Upper lobe of right lung (tissue), 1 donor: ENCODE measurements at regions not wholly inside any gene's neighbourhood (a gene's known extent, or its start where the extent isn't known, plus 50 kb on each side); places are given as distances from the start of the nearest gene placed in this dataset.

Experiments
- ATAC-seq: fragments of 200-7000 bp; cut with Tn5 transposase; one replicate; pipeline ENCODE4 v1.9.1; 2020; ENCODE audit warnings: mild to moderate bottlenecking, moderate library complexity
- DNase-seq: peaks from one replicate; pipeline ENCODE4 v3.0.0-alpha.2; 2020
- H3K27ac ChIP-seq: fragments of 200-600 bp; one replicate; pipeline ENCODE4 v1.8.0; 2022
- H3K27me3 ChIP-seq: fragments of 200-600 bp; one replicate; pipeline ENCODE4 v1.8.0; 2022; ENCODE audit warnings: mild to moderate bottlenecking
- H3K36me3 ChIP-seq: fragments of 200-600 bp; one replicate; pipeline ENCODE4 v1.8.0; 2022
- H3K4me1 ChIP-seq: fragments of 200-600 bp; one replicate; pipeline ENCODE4 v1.8.0; 2022
- H3K4me3 ChIP-seq: fragments of 200-600 bp; one replicate; pipeline ENCODE4 v1.8.0; 2022; ENCODE audit warnings: mild to moderate bottlenecking
- H3K9me3 ChIP-seq: fragments of 200-600 bp; one replicate; pipeline ENCODE4 v1.8.0; 2022
- CTCF ChIP-seq: fragments of 200-600 bp; IDR thresholded peaks from one replicate; pipeline ENCODE4 v1.8.0; 2022; ENCODE audit warnings: antibody characterized with exemption
- intact Hi-C: fragments of 100-400 bp; cut with DNase I; formaldehyde crosslinking; loops from one replicate; pipeline ENCODE4 v1.11.0; 2022
- donor health status: DM: no; HTN: yes; CAD: no; lungs with severe emphysema.

- H3K27ac ChIP-seq, result no peak overlapping the region
- no peak for DNase-seq
- H3K9me3 ChIP-seq, result no peaks in the 10 kb centered on the region
- no peaks in the 10 kb centered on the region for H3K27me3 ChIP-seq
- intact Hi-C loops, result no loop called here
- no peaks in the 10 kb centered on the region for H3K36me3 ChIP-seq
- no peak for TF ChIP-seq CTCF
- no peak for ATAC-seq
- no peak overlapping the region for H3K4me3 ChIP-seq
- no peaks in the 10 kb centered on the region for H3K4me1 ChIP-seq
Observed at GRCh38 chr7:84508606-84509005, 314.0 kb upstream of the SEMA3A start.

GRCh38 chr7:84507529-84507928, 312.9 kb upstream of the SEMA3A start:
- Histone ChIP-seq H3K4me1 (no peaks in the 10 kb centered on the region), H3K9me3 (no peaks in the 10 kb centered on the region), H3K27ac (no peak overlapping the region), H3K27me3 (no peaks in the 10 kb centered on the region), H3K36me3 (no peaks in the 10 kb centered on the region), H3K4me3 (no peak overlapping the region)
- no peak for TF ChIP-seq CTCF
- ATAC-seq (no peak), DNase-seq (no peak)
- intact Hi-C loops, result no loop called here

- no peaks in the 10 kb centered on the region for H3K36me3 ChIP-seq
- no peak overlapping the region for H3K27ac ChIP-seq
- intact Hi-C loops, result no loop called here
- TF ChIP-seq CTCF, result no peak
- H3K27me3 ChIP-seq, result no peaks in the 10 kb centered on the region
- no peak for ATAC-seq
- H3K4me3 ChIP-seq, result no peak overlapping the region
- no peaks in the 10 kb centered on the region for H3K4me1 ChIP-seq
- no peak for DNase-seq
- H3K9me3 ChIP-seq, result no peaks in the 10 kb centered on the region
Observed at GRCh38 chr7:84506151-84506550, 311.6 kb upstream of the SEMA3A start.

GRCh38 chr7:84502239-84502638, 307.6 kb upstream of the SEMA3A start:
- no peak for ATAC-seq

GRCh38 chr7:84497873-84498272, 303.3 kb upstream of the SEMA3A start:
- ATAC-seq, result no peak
- DNase-seq, result no peak
- Histone ChIP-seq H3K4me1 (no peaks in the 10 kb centered on the region), H3K27ac (no peak overlapping the region), H3K4me3 (no peak overlapping the region), H3K9me3 (no peaks in the 10 kb centered on the region), H3K27me3 (no peaks in the 10 kb centered on the region), H3K36me3 (no peaks in the 10 kb centered on the region)
- intact Hi-C loops, result no loop called here
- no peak for TF ChIP-seq CTCF

More at GRCh38 chr7:84502239-84502638, 307.6 kb upstream of the SEMA3A start:
- H3K27me3 ChIP-seq, result no peaks in the 10 kb centered on the region
- H3K9me3 ChIP-seq, result no peaks in the 10 kb centered on the region
- DNase-seq, result no peak
- H3K27ac ChIP-seq, result no peak overlapping the region
- no peak for TF ChIP-seq CTCF
- H3K4me1 ChIP-seq, result no peaks in the 10 kb centered on the region
- intact Hi-C loops, result no loop called here
- H3K4me3 ChIP-seq, result no peak overlapping the region
- no peaks in the 10 kb centered on the region for H3K36me3 ChIP-seq

GRCh38 chr7:84495128-84495527, 300.5 kb upstream of the SEMA3A start:
- H3K9me3 ChIP-seq, result no peaks in the 10 kb centered on the region
- H3K27me3 ChIP-seq, result no peaks in the 10 kb centered on the region
- DNase-seq (no peak), ATAC-seq (no peak)
- TF ChIP-seq CTCF, result no peak
- H3K27ac ChIP-seq, result no peak overlapping the region
- no peaks in the 10 kb centered on the region for H3K36me3 ChIP-seq
- no peak overlapping the region for H3K4me3 ChIP-seq
- intact Hi-C loops, result no loop called here
- no peaks in the 10 kb centered on the region for H3K4me1 ChIP-seq
